ENCODE measurements at regions not wholly inside any gene's neighbourhood (a gene's known extent, or its start where the extent isn't known, plus 50 kb on each side); places are given as distances from the start of the nearest gene placed in this dataset.

GRCh38 chr1:98391175-98391574, 270.3 kb upstream of the SNX7 start:
- DNase-seq (ENCODE audit: low spot score) = no peak
- no peaks in the 10 kb centered on the region for H3K4me1 Mint-ChIP-seq (ENCODE audit: unreplicated experiment)
- no peak for TF ChIP-seq CTCF (IDR thresholded peaks at IDR 0.05; ENCODE audit: unreplicated experiment)
- H3K36me3 Mint-ChIP-seq (ENCODE audit: low read depth, unreplicated experiment) = no peaks in the 10 kb centered on the region
- no peak overlapping the region for H3K4me3 Mint-ChIP-seq (ENCODE audit: unreplicated experiment)
- H3K27ac Mint-ChIP-seq (ENCODE audit: unreplicated experiment) = no peak overlapping the region
- peaks cover 3% of the 10 kb centered on the region for H3K27me3 Mint-ChIP-seq (ENCODE audit: unreplicated experiment)
- no peaks in the 10 kb centered on the region for H3K9me3 Mint-ChIP-seq (ENCODE audit: unreplicated experiment)

- no peak for TF ChIP-seq CTCF (IDR thresholded peaks at IDR 0.05; ENCODE audit: unreplicated experiment)
- H3K36me3 Mint-ChIP-seq (ENCODE audit: low read depth, unreplicated experiment) = no peaks in the 10 kb centered on the region
- H3K4me1 Mint-ChIP-seq (ENCODE audit: unreplicated experiment) = no peaks in the 10 kb centered on the region
- H3K27ac Mint-ChIP-seq (ENCODE audit: unreplicated experiment) = no peak overlapping the region
- H3K4me3 Mint-ChIP-seq (ENCODE audit: unreplicated experiment) = no peak overlapping the region
- peaks cover 3% of the 10 kb centered on the region for H3K27me3 Mint-ChIP-seq (ENCODE audit: unreplicated experiment)
- DNase-seq (ENCODE audit: low spot score) = no peak
- no peaks in the 10 kb centered on the region for H3K9me3 Mint-ChIP-seq (ENCODE audit: unreplicated experiment)
These were observed 271.7 kb upstream of the SNX7 start for GRCh38 chr1:98389809-98390208.

- no peaks in the 10 kb centered on the region for H3K9me3 Mint-ChIP-seq (ENCODE audit: unreplicated experiment)
- no peak for TF ChIP-seq CTCF (IDR thresholded peaks at IDR 0.05; ENCODE audit: unreplicated experiment)
- no peak overlapping the region for H3K27ac Mint-ChIP-seq (ENCODE audit: unreplicated experiment)
- H3K4me1 Mint-ChIP-seq (ENCODE audit: unreplicated experiment) = no peaks in the 10 kb centered on the region
- no peak overlapping the region for H3K4me3 Mint-ChIP-seq (ENCODE audit: unreplicated experiment)
- no peak for DNase-seq (ENCODE audit: low spot score)
- H3K27me3 Mint-ChIP-seq (ENCODE audit: unreplicated experiment) = peaks cover 3% of the 10 kb centered on the region
- H3K36me3 Mint-ChIP-seq (ENCODE audit: low read depth, unreplicated experiment) = no peaks in the 10 kb centered on the region
These were observed 273.1 kb upstream of the SNX7 start for GRCh38 chr1:98388441-98388840.

GRCh38 chr1:98387701-98388100, 273.8 kb upstream of the SNX7 start:
- DNase-seq (ENCODE audit: low spot score) = no peak
- H3K9me3 Mint-ChIP-seq (ENCODE audit: unreplicated experiment) = no peaks in the 10 kb centered on the region
- peaks cover 3% of the 10 kb centered on the region for H3K27me3 Mint-ChIP-seq (ENCODE audit: unreplicated experiment)
- TF ChIP-seq CTCF (IDR thresholded peaks at IDR 0.05; ENCODE audit: unreplicated experiment) = no peak
- H3K27ac Mint-ChIP-seq (ENCODE audit: unreplicated experiment) = no peak overlapping the region
- no peak overlapping the region for H3K4me3 Mint-ChIP-seq (ENCODE audit: unreplicated experiment)
- H3K36me3 Mint-ChIP-seq (ENCODE audit: low read depth, unreplicated experiment) = no peaks in the 10 kb centered on the region
- no peaks in the 10 kb centered on the region for H3K4me1 Mint-ChIP-seq (ENCODE audit: unreplicated experiment)

- Mint-ChIP-seq H3K4me1 (ENCODE audit: unreplicated experiment) (no peaks in the 10 kb centered on the region), H3K4me3 (ENCODE audit: unreplicated experiment) (no peak overlapping the region), H3K9me3 (ENCODE audit: unreplicated experiment) (no peaks in the 10 kb centered on the region), H3K27me3 (ENCODE audit: unreplicated experiment) (peaks cover 3% of the 10 kb centered on the region), H3K27ac (ENCODE audit: unreplicated experiment) (no peak overlapping the region), H3K36me3 (ENCODE audit: low read depth, unreplicated experiment) (no peaks in the 10 kb centered on the region)
- no peak for TF ChIP-seq CTCF (IDR thresholded peaks at IDR 0.05; ENCODE audit: unreplicated experiment)
- DNase-seq (ENCODE audit: low spot score) = no peak
These were observed 274.7 kb upstream of the SNX7 start for GRCh38 chr1:98386675-98387440.

All from endothelial cell (in vitro differentiated cells).